Neural cell (in vitro differentiated cells): ENCODE measurements at regions not wholly inside any gene's neighbourhood (a gene's known extent, or its start where the extent isn't known, plus 50 kb on each side); places are given as distances from the start of the nearest gene placed in this dataset.
"Not testable (repeated sequence)": the region's sequence is repeated elsewhere in the genome, so short reads cannot be mapped to it uniquely, and the experiment has no call there.

ENCODE experiments used
- H2AFZ ChIP-seq: fragments of 200-600, 300-800 bp; sonication (generic), shearing (Covaris generic); 2 replicates; pipeline ENCODE4 v1.6.0; 2014; ENCODE audit warnings: low read depth, mild to moderate bottlenecking, antibody characterized with exemption, low read length, moderate library complexity
- H3F3A ChIP-seq: fragments of 200-600 bp; shearing (Covaris generic); 2 replicates; pipeline ENCODE4 v1.6.1; 2016; ENCODE audit warnings: mild to moderate bottlenecking, moderate library complexity, mixed read lengths, antibody characterized with exemption, low read length; ENCODE audit not compliant: insufficient read depth, poor library complexity, severe bottlenecking
- H3K27ac ChIP-seq: fragments of 200-600, 300-800 bp; sonication (generic), shearing (Covaris generic); 2 replicates; pipeline ENCODE4 v1.5.1; 2014; ENCODE audit warnings: mild to moderate bottlenecking, low read length, moderate library complexity
- H3K27me3 ChIP-seq: fragments of 300-800, 200-600 bp; sonication (generic), shearing (Covaris generic); 2 replicates; pipeline ENCODE4 v1.6.0; 2014; ENCODE audit warnings: mild to moderate bottlenecking, low read depth, low read length, moderate library complexity; ENCODE audit not compliant: insufficient read depth
- H3K36me3 ChIP-seq: fragments of 300-800, 200-600 bp; sonication (generic), shearing (Covaris generic); 2 replicates; pipeline ENCODE4 v1.5.1; 2014; ENCODE audit warnings: mild to moderate bottlenecking, antibody characterized with exemption, low read length, moderate library complexity; ENCODE audit not compliant: insufficient read depth
- H3K4me2 ChIP-seq: fragments of 300-800, 200-600 bp; sonication (generic), shearing (Covaris generic); 2 replicates; pipeline ENCODE4 v1.6.0; 2014; ENCODE audit warnings: mild to moderate bottlenecking, low read length
- H3K4me3 ChIP-seq: fragments of 300-800, 200-600 bp; sonication (generic), shearing (Covaris generic); 2 replicates; pipeline ENCODE4 v1.5.1; 2014; ENCODE audit warnings: mild to moderate bottlenecking, low read length, moderate library complexity
- H3K79me2 ChIP-seq: fragments of 200-600 bp; shearing (Covaris generic); replicated peaks from 2 replicates; pipeline ENCODE4 v1.6.0; 2014; ENCODE audit warnings: mild to moderate bottlenecking, low read length, moderate library complexity; ENCODE audit not compliant: insufficient read depth
- H3K9ac ChIP-seq: fragments of 300-800, 200-600 bp; sonication (generic), shearing (Covaris generic); 2 replicates; pipeline ENCODE4 v1.6.1; 2016; ENCODE audit warnings: mild to moderate bottlenecking, low read length, mixed read lengths
- H3K9me2 ChIP-seq: fragments of 200-600 bp; shearing (Covaris generic); 2 replicates; pipeline ENCODE4 v1.6.1; 2016; ENCODE audit warnings: mild to moderate bottlenecking, low read length, mixed read lengths; ENCODE audit not compliant: insufficient read depth
- H3K9me3 ChIP-seq: fragments of 200-600, 300-800 bp; sonication (generic), shearing (Covaris generic); 2 replicates; pipeline ENCODE4 v1.6.1; 2016; ENCODE audit warnings: mild to moderate bottlenecking, mixed run types, low read length, moderate library complexity, mixed read lengths
- H4K20me1 ChIP-seq: fragments of 200-600 bp; shearing (Covaris generic); 2 replicates; pipeline ENCODE4 v1.6.1; 2016; ENCODE audit warnings: mild to moderate bottlenecking, mixed run types; ENCODE audit not compliant: insufficient read depth
- EP300 ChIP-seq: fragments of 450-650 bp; conservative IDR thresholded peaks from 2 replicates; pipeline ENCODE4 v1.6.1; 2014; ENCODE audit warnings: antibody characterized with exemption, mild to moderate bottlenecking, moderate library complexity; ENCODE audit not compliant: poor library complexity, severe bottlenecking
- EZH2 ChIP-seq: fragments of 200-600, 300-800 bp; shearing (Covaris generic), sonication (generic); IDR thresholded peaks from 2 replicates; pipeline ENCODE4 v1.6.1; 2014; ENCODE audit warnings: antibody characterized with exemption, low read length, borderline replicate concordance, mild to moderate bottlenecking; ENCODE audit not compliant: insufficient read depth, poor library complexity, severe bottlenecking
- MXI1 ChIP-seq: fragments of 450-650 bp; conservative IDR thresholded peaks from 2 replicates; pipeline ENCODE4 v1.6.1; 2014; ENCODE audit warnings: antibody characterized with exemption, mild to moderate bottlenecking; ENCODE audit not compliant: poor library complexity, severe bottlenecking
- POLR2AphosphoS5 ChIP-seq: IDR thresholded peaks from 2 replicates; pipeline ENCODE4 v1.6.1; 2012
- RAD21 ChIP-seq: fragments of 450-650 bp; conservative IDR thresholded peaks from 2 replicates; pipeline ENCODE4 v1.6.1; 2014; ENCODE audit warnings: antibody characterized with exemption, mild to moderate bottlenecking, moderate library complexity
- SMC3 ChIP-seq: fragments of 450-650 bp; conservative IDR thresholded peaks from 2 replicates; pipeline ENCODE4 v1.6.1; 2014; ENCODE audit warnings: antibody characterized with exemption, mild to moderate bottlenecking, moderate library complexity; ENCODE audit not compliant: poor library complexity
- TAF1 ChIP-seq: IDR thresholded peaks from 2 replicates; pipeline ENCODE4 v1.6.1; 2012; ENCODE audit warnings: low read depth
- TF ChIP-seq, protein P1 (sequence below): fragments of 450-650 bp; IDR thresholded peaks from 2 replicates; pipeline ENCODE4 v1.5.1; 2014; ENCODE audit warnings: antibody characterized with exemption, mild to moderate bottlenecking, moderate library complexity; ENCODE audit not compliant: poor library complexity, severe bottlenecking
- TF ChIP-seq, protein P2 (sequence below): IDR thresholded peaks from 2 replicates; pipeline ENCODE4 v1.6.1; 2012; ENCODE audit warnings: borderline replicate concordance

GRCh38 chr4:116099596-116099995 lies 985.8 kb downstream of the TRAM1L1 start:
- no peak for TF ChIP-seq RAD21
- no peak for TF ChIP-seq TAF1
- TF ChIP-seq EP300, result no peak
- TF ChIP-seq EZH2, result no peak
- TF ChIP-seq, protein P1, sequence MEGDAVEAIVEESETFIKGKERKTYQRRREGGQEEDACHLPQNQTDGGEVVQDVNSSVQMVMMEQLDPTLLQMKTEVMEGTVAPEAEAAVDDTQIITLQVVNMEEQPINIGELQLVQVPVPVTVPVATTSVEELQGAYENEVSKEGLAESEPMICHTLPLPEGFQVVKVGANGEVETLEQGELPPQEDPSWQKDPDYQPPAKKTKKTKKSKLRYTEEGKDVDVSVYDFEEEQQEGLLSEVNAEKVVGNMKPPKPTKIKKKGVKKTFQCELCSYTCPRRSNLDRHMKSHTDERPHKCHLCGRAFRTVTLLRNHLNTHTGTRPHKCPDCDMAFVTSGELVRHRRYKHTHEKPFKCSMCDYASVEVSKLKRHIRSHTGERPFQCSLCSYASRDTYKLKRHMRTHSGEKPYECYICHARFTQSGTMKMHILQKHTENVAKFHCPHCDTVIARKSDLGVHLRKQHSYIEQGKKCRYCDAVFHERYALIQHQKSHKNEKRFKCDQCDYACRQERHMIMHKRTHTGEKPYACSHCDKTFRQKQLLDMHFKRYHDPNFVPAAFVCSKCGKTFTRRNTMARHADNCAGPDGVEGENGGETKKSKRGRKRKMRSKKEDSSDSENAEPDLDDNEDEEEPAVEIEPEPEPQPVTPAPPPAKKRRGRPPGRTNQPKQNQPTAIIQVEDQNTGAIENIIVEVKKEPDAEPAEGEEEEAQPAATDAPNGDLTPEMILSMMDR, result no peak
- TF ChIP-seq POLR2AphosphoS5, result no peak
- TF ChIP-seq, protein P2, sequence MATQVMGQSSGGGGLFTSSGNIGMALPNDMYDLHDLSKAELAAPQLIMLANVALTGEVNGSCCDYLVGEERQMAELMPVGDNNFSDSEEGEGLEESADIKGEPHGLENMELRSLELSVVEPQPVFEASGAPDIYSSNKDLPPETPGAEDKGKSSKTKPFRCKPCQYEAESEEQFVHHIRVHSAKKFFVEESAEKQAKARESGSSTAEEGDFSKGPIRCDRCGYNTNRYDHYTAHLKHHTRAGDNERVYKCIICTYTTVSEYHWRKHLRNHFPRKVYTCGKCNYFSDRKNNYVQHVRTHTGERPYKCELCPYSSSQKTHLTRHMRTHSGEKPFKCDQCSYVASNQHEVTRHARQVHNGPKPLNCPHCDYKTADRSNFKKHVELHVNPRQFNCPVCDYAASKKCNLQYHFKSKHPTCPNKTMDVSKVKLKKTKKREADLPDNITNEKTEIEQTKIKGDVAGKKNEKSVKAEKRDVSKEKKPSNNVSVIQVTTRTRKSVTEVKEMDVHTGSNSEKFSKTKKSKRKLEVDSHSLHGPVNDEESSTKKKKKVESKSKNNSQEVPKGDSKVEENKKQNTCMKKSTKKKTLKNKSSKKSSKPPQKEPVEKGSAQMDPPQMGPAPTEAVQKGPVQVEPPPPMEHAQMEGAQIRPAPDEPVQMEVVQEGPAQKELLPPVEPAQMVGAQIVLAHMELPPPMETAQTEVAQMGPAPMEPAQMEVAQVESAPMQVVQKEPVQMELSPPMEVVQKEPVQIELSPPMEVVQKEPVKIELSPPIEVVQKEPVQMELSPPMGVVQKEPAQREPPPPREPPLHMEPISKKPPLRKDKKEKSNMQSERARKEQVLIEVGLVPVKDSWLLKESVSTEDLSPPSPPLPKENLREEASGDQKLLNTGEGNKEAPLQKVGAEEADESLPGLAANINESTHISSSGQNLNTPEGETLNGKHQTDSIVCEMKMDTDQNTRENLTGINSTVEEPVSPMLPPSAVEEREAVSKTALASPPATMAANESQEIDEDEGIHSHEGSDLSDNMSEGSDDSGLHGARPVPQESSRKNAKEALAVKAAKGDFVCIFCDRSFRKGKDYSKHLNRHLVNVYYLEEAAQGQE, result no peak
- TF ChIP-seq SMC3, result no peak
- TF ChIP-seq MXI1, result no peak
- H3K9me3 ChIP-seq, result no peaks in the 10 kb centered on the region
- H4K20me1 ChIP-seq, result no peaks in the 10 kb centered on the region
- H3K27ac ChIP-seq, result no peak overlapping the region
- no peaks in the 10 kb centered on the region for H3F3A ChIP-seq
- H3K4me3 ChIP-seq, result no peak overlapping the region
- H3K79me2 ChIP-seq, result no peaks in the 10 kb centered on the region
- no peaks in the 10 kb centered on the region for H3K36me3 ChIP-seq
- no peaks in the 10 kb centered on the region for H3K9me2 ChIP-seq
- H3K27me3 ChIP-seq, result no peaks in the 10 kb centered on the region
- H2AFZ ChIP-seq, result no peak overlapping the region
- H3K9ac ChIP-seq, result no peak overlapping the region
- H3K4me2 ChIP-seq, result no peak overlapping the region

DNA sequence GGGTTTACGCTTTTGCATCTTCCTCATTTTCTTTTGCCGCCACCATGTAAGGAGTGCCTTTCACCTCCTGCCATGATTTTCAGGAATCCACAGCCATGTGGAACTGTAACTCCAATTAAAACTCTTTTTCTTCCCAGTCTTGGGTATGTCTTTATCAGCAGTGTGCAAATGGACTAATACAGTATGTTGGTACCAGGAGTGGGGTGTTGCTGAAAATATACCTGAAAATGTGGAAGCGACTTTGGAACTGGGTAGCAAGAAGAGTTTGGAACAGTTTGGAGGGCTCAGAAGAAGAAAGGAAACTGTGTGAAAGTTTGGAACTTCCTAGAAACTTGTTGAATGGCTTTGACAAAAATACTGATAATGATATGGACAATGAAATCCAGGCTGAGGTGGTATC lies 983.9 kb upstream of the NDST4 start:
- H3K4me3 ChIP-seq, H3K9ac ChIP-seq, H3K9me3 ChIP-seq, H3K4me2 ChIP-seq, H3K9me2 ChIP-seq, H3K27me3 ChIP-seq, H3K27ac ChIP-seq, H3F3A ChIP-seq, H2AFZ ChIP-seq, H3K79me2 ChIP-seq, H4K20me1 ChIP-seq, H3K36me3 ChIP-seq: not testable (repeated sequence)

DNA sequence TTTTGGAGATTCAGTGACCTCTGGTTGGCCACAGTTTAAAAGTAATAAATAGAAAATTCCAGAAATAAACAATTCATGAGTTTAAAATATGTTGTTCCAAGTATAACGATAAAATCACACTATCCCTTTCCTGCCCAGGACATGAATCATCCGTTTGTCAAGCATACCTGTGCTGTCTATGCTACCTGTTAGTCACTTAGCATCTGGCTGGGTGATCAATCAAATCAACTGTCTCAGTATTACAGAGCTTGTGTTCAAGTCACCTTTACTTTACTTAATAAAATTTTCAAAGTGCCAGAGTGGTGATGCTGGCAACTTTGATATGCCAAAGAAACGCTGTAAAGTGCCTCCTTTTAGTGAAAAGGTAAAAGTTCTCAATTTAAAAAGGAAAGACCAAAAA lies 979.5 kb upstream of the NDST4 start:
- Histone ChIP-seq H3F3A (no peaks in the 10 kb centered on the region), H3K9me3 (no peaks in the 10 kb centered on the region), H2AFZ (no peak overlapping the region), H3K27ac (no peak overlapping the region), H3K9me2 (no peaks in the 10 kb centered on the region), H4K20me1 (no peaks in the 10 kb centered on the region), H3K36me3 (no peaks in the 10 kb centered on the region), H3K27me3 (no peaks in the 10 kb centered on the region), H3K4me2 (no peak overlapping the region), H3K79me2 (no peaks in the 10 kb centered on the region), H3K4me3 (no peak overlapping the region), H3K9ac (no peak overlapping the region)
- TF ChIP-seq, protein P2, result no peak
- TF ChIP-seq RAD21, result no peak
- no peak for TF ChIP-seq TAF1
- TF ChIP-seq POLR2AphosphoS5, result no peak
- no peak for TF ChIP-seq EZH2
